A549 (cell line): ENCODE measurements at regions not wholly inside any gene's neighbourhood (a gene's known extent, or its start where the extent isn't known, plus 50 kb on each side); places are given as distances from the start of the nearest gene placed in this dataset.

ENCODE experiments used
- CTCF ChIP-seq: fragments of >200 bp; sonication (Bioruptor Twin); formaldehyde crosslinking; IDR thresholded peaks from 3 replicates; pipeline ENCODE4 v1.5.1; 2016
- EP300 ChIP-seq, 2 experiments: fragments of >200 bp; sonication (Bioruptor Twin); formaldehyde crosslinking; IDR thresholded peaks; 2 replicates in 1 of 2; 3 replicates in 1 of 2; pipeline ENCODE4 v1.6.1; 2016 to 2017
- HMGXB4 ChIP-seq: fragments of 250-450 bp; sonication (Bioruptor Pico); IDR thresholded peaks from 2 replicates; pipeline ENCODE4 v1.5.0; 2021; ENCODE audit warnings: mild to moderate bottlenecking, moderate library complexity, borderline replicate concordance
- HOXA7 ChIP-seq: fragments of 250-450 bp; sonication (Bioruptor Pico); IDR thresholded peaks from 2 replicates; pipeline ENCODE4 v1.5.0; 2020; ENCODE audit warnings: mild to moderate bottlenecking, moderate library complexity
- MAFK ChIP-seq: fragments of 450-650 bp; IDR thresholded peaks from 2 replicates; pipeline ENCODE4 v1.6.1; 2014; ENCODE audit not compliant: partially characterized antibody
- MAX ChIP-seq: IDR thresholded peaks from 2 replicates; pipeline ENCODE4 v1.6.1; 2012
- NFE2L2 ChIP-seq: fragments of 150-350 bp; conservative IDR thresholded peaks from 2 replicates; pipeline ENCODE4 v1.6.1; 2014; ENCODE audit warnings: low read length
- PBX3 ChIP-seq: IDR thresholded peaks from 2 replicates; pipeline ENCODE4 v1.6.1; 2012
- POLR2A ChIP-seq: IDR thresholded peaks from 2 replicates; pipeline ENCODE4 v1.6.1; 2012; ENCODE audit warnings: mild to moderate bottlenecking, low read length
- RAD21 ChIP-seq, 2 experiments: fragments of >200 bp in 1 of 2; sonication (Bioruptor Twin) in 1 of 2; formaldehyde crosslinking in 1 of 2; IDR thresholded peaks in 1 of 2; conservative IDR thresholded peaks in 1 of 2; 2 replicates in 1 of 2; 3 replicates in 1 of 2; pipeline ENCODE4 v1.6.1; 2012 to 2018; ENCODE audit warnings: inconsistent platforms in 1 of 2
- REST ChIP-seq: fragments of 200-600 bp; sonication (generic); IDR thresholded peaks from 2 replicates; pipeline ENCODE4 v1.6.1; 2016; ENCODE audit warnings: antibody characterized with exemption, mild to moderate bottlenecking, moderate library complexity
- RFX5 ChIP-seq: fragments of 450-650 bp; IDR thresholded peaks from 2 replicates; pipeline ENCODE4 v1.7.1; 2014; ENCODE audit warnings: antibody characterized with exemption, mild to moderate bottlenecking, moderate library complexity
- SREBF2 ChIP-seq: fragments of 450-650 bp; IDR thresholded peaks from 2 replicates; pipeline ENCODE4 v1.6.1; 2014; ENCODE audit warnings: mild to moderate bottlenecking, moderate library complexity

- TF ChIP-seq RAD21 (conservative IDR thresholded peaks at IDR 0.05 in 1 of 2, IDR thresholded peaks at IDR 0.05 in 1 of 2) = no peak
- no peak for TF ChIP-seq RFX5
- no peak for TF ChIP-seq POLR2A
- no peak for TF ChIP-seq HOXA7 (CRISPR knock-in tag)
- no peak for TF ChIP-seq CTCF
- no peak for TF ChIP-seq HMGXB4 (CRISPR knock-in tag)
- TF ChIP-seq PBX3 = no peak
- TF ChIP-seq SREBF2 = no peak
- TF ChIP-seq MAX = no peak
- no peak for TF ChIP-seq EP300 (IDR thresholded peaks at IDR 0.05)
- no peak for TF ChIP-seq MAFK
- no peak for TF ChIP-seq REST
- no peak for TF ChIP-seq NFE2L2
Measured at GRCh38 chr2:18682681-18683080, 93.3 kb upstream of the NT5C1B start.
